ENCODE measurements at regions not wholly inside any gene's neighbourhood (a gene's known extent, or its start where the extent isn't known, plus 50 kb on each side); places are given as distances from the start of the nearest gene placed in this dataset.

DNA sequence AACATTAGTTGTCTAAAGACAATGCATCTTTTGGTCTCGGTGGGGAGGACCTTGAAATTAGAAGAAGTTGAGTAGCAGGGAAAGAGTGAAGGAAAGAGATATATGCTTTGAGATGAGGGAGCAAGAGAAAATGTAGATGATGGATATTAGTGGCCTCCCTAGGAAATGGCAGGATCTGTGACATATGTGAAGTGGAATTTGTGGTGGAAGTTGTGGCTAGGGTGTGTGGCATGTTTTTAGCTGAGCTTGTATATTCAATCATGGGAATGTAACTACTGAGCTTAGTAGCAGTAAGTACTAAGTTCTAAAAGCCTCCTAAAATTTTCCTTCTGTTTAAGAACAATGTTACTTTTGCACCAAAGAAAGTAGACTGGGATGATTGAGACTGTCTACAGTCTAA, 382.8 kb upstream of the CTSO start:
- Histone ChIP-seq H3K18ac (ENCODE audit: low read depth, low read length) (no peak overlapping the region), H2AK5ac (ENCODE audit: low read depth, low read length) (no peak overlapping the region), H4K20me1 (ENCODE audit: insufficient read depth, low read length) (no peaks in the 10 kb centered on the region), H4K8ac (ENCODE audit: low read depth in 2 of 2, low read length in 2 of 2) (no peak overlapping the region), H2BK5ac (ENCODE audit: low read depth, low read length, poor library complexity, severe bottlenecking) (no peak overlapping the region), H3K4ac (ENCODE audit: low read depth, low read length) (no peak overlapping the region), H2BK20ac (ENCODE audit: low read depth, low read length) (no peak overlapping the region), H3K9ac (ENCODE audit: low read depth, low read length) (no peak overlapping the region), H3K9me1 (ENCODE audit: insufficient read depth, low read length) (no peaks in the 10 kb centered on the region), H3K4me2 (ENCODE audit: low read depth, low read length) (no peak overlapping the region), H4K5ac (ENCODE audit: low read depth, low read length) (no peak overlapping the region), H3K4me1 (ENCODE audit: control insufficient read depth, insufficient read depth, low read length) (no peaks in the 10 kb centered on the region), H3K9me3 (ENCODE audit: control insufficient read depth, insufficient read depth, low read length) (no peaks in the 10 kb centered on the region), H2BK120ac (ENCODE audit: low read depth, low read length) (no peak overlapping the region), H3K14ac (replicated peaks; ENCODE audit: low read depth, low read length) (no peak overlapping the region), H2BK15ac (ENCODE audit: low read depth, low read length) (no peak overlapping the region), H3K79me1 (ENCODE audit: low read depth in 1 of 2, low read length in 2 of 2) (no peaks in the 10 kb centered on the region), H3K27ac (ENCODE audit: insufficient read depth, low read length) (no peak overlapping the region), H3K4me3 (ENCODE audit: insufficient read depth, low read depth, low read length) (no peak overlapping the region), H3K23ac (ENCODE audit: low read depth, low read length) (no peak overlapping the region), H2AK9ac (replicated peaks; ENCODE audit: low read depth, low read length, poor library complexity) (no peak overlapping the region), H3K27me3 (ENCODE audit: control insufficient read depth, insufficient read depth, low read length) (no peaks in the 10 kb centered on the region), H4K91ac (ENCODE audit: insufficient read depth, low read depth, low read length) (no peak overlapping the region), H2AFZ (replicated peaks; ENCODE audit: low read length, poor library complexity) (no peak overlapping the region), H3K36me3 (ENCODE audit: control insufficient read depth, insufficient read depth, low read length) (no peaks in the 10 kb centered on the region), H3K56ac (ENCODE audit: extremely low read depth, insufficient read depth, low read length) (no peak overlapping the region)
- in situ Hi-C loops (cut with MboI; ENCODE audit: low sequenced_read_pairs), result no loop called here
- DNase-seq, result no peak
- ChIA-PET POLR2A (ENCODE audit: unreplicated experiment) (no interaction called here), CTCF (no interaction called here)
- no peak for TF ChIP-seq SMC3 (IDR thresholded peaks at IDR 0.05; ENCODE audit: low read depth, low read length)
- TF ChIP-seq MAFK (IDR thresholded peaks at IDR 0.05; ENCODE audit: low read depth, low read length), result no peak
- TF ChIP-seq CHD1 (IDR thresholded peaks at IDR 0.05; ENCODE audit: low read depth, low read length), result no peak
- TF ChIP-seq MAZ (IDR thresholded peaks at IDR 0.05; ENCODE audit: borderline replicate concordance, low read depth, low read length), result no peak
- no peak for TF ChIP-seq MXI1 (IDR thresholded peaks at IDR 0.05; ENCODE audit: borderline replicate concordance, low read depth, low read length)
- TF ChIP-seq POLR2A (IDR thresholded peaks at IDR 0.05; ENCODE audit: low read depth, low read length), result no peak
- TF ChIP-seq, protein P1, sequence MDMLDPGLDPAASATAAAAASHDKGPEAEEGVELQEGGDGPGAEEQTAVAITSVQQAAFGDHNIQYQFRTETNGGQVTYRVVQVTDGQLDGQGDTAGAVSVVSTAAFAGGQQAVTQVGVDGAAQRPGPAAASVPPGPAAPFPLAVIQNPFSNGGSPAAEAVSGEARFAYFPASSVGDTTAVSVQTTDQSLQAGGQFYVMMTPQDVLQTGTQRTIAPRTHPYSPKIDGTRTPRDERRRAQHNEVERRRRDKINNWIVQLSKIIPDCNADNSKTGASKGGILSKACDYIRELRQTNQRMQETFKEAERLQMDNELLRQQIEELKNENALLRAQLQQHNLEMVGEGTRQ (IDR thresholded peaks at IDR 0.05; ENCODE audit: low read depth, low read length), result no peak
- TF ChIP-seq, protein P2, sequence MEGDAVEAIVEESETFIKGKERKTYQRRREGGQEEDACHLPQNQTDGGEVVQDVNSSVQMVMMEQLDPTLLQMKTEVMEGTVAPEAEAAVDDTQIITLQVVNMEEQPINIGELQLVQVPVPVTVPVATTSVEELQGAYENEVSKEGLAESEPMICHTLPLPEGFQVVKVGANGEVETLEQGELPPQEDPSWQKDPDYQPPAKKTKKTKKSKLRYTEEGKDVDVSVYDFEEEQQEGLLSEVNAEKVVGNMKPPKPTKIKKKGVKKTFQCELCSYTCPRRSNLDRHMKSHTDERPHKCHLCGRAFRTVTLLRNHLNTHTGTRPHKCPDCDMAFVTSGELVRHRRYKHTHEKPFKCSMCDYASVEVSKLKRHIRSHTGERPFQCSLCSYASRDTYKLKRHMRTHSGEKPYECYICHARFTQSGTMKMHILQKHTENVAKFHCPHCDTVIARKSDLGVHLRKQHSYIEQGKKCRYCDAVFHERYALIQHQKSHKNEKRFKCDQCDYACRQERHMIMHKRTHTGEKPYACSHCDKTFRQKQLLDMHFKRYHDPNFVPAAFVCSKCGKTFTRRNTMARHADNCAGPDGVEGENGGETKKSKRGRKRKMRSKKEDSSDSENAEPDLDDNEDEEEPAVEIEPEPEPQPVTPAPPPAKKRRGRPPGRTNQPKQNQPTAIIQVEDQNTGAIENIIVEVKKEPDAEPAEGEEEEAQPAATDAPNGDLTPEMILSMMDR (conservative IDR thresholded peaks at IDR 0.05; ENCODE audit: low read depth, low read length), result no peak
- TF ChIP-seq CEBPB (IDR thresholded peaks at IDR 0.05; ENCODE audit: low read depth, low read length), result no peak
- no peak for ATAC-seq (ENCODE audit: low read depth)
- no TSS peak for BruUV-seq (replicated peaks)
- intact Hi-C loops (cut with micrococcal nuclease), result no loop called here
- dilution Hi-C loops (cut with HindIII; ENCODE audit: low sequenced_read_pairs, unreplicated experiment), result no loop called here
- WGBS, 2 experiments (ENCODE audit: extremely low coverage in 2 of 2, insufficient read length in 1 of 2), result no CpG with 5 or more reads among the region's 1 CpG
